ENCODE measurements at regions not wholly inside any gene's neighbourhood (a gene's known extent, or its start where the extent isn't known, plus 50 kb on each side); places are given as distances from the start of the nearest gene placed in this dataset.

- TF ChIP-seq, protein P1, sequence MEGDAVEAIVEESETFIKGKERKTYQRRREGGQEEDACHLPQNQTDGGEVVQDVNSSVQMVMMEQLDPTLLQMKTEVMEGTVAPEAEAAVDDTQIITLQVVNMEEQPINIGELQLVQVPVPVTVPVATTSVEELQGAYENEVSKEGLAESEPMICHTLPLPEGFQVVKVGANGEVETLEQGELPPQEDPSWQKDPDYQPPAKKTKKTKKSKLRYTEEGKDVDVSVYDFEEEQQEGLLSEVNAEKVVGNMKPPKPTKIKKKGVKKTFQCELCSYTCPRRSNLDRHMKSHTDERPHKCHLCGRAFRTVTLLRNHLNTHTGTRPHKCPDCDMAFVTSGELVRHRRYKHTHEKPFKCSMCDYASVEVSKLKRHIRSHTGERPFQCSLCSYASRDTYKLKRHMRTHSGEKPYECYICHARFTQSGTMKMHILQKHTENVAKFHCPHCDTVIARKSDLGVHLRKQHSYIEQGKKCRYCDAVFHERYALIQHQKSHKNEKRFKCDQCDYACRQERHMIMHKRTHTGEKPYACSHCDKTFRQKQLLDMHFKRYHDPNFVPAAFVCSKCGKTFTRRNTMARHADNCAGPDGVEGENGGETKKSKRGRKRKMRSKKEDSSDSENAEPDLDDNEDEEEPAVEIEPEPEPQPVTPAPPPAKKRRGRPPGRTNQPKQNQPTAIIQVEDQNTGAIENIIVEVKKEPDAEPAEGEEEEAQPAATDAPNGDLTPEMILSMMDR (IDR thresholded peaks at IDR 0.05; ENCODE audit: extremely low read depth in 1 of 2, insufficient read depth in 1 of 2, low read depth in 1 of 2, low read length in 2 of 2): no peak
- TF ChIP-seq EZH2 (IDR thresholded peaks at IDR 0.05; ENCODE audit: borderline replicate concordance, low read depth, low read length, severe bottlenecking) (no peak), POLR2A (IDR thresholded peaks at IDR 0.05; ENCODE audit: low read depth, low read length) (no peak), POLR2AphosphoS5 (IDR thresholded peaks at IDR 0.05; ENCODE audit: insufficient read depth, low read depth, low read length) (no peak), JUN (IDR thresholded peaks at IDR 0.05; ENCODE audit: borderline replicate concordance, insufficient read depth, insufficient read length, low read depth) (no peak), MYC (IDR thresholded peaks at IDR 0.05; ENCODE audit: low read depth, low read length) (no peak), MAX (IDR thresholded peaks at IDR 0.05; ENCODE audit: insufficient read depth, insufficient read length) (no peak), GATA2 (IDR thresholded peaks at IDR 0.05; ENCODE audit: insufficient read depth, insufficient read length, low read depth, low read length) (no peak), FOS (IDR thresholded peaks at IDR 0.05; ENCODE audit: borderline replicate concordance, insufficient read depth, low read length) (no peak)
Observed at GRCh38 chr21:24869862-24870261, 737.4 kb downstream of the MRPL39 start.

Data from endothelial cell of umbilical vein (primary cell).